BE2C (cell line): ENCODE measurements at regions not wholly inside any gene's neighbourhood (a gene's known extent, or its start where the extent isn't known, plus 50 kb on each side); places are given as distances from the start of the nearest gene placed in this dataset.

Experiments
- DNase-seq: peaks from one replicate; pipeline ENCODE4 v3.0.0-alpha.2; 2020
- H3K27me3 ChIP-seq: fragments of 250-450 bp; sonication (Bioruptor Pico); 2 replicates; pipeline ENCODE4 v1.5.1; 2020; ENCODE audit warnings: mild to moderate bottlenecking
- H3K36me3 ChIP-seq: fragments of 250-450 bp; sonication (Bioruptor Pico); 2 replicates; pipeline ENCODE4 v1.5.1; 2020; ENCODE audit warnings: mild to moderate bottlenecking
- H3K4me1 ChIP-seq: fragments of 250-450 bp; sonication (Bioruptor Pico); 2 replicates; pipeline ENCODE4 v1.5.1; 2020
- H3K4me3 ChIP-seq: 2 replicates; pipeline ENCODE4 v1.5.1; 2011; ENCODE audit warnings: low read depth, low read length
- H3K9me3 ChIP-seq: fragments of 250-450 bp; sonication (Bioruptor Pico); 2 replicates; pipeline ENCODE4 v1.5.1; 2020
- CTCF ChIP-seq: IDR thresholded peaks from 2 replicates; pipeline ENCODE4 v1.5.1; 2012; ENCODE audit warnings: mild to moderate bottlenecking, low read depth, low read length

DNA sequence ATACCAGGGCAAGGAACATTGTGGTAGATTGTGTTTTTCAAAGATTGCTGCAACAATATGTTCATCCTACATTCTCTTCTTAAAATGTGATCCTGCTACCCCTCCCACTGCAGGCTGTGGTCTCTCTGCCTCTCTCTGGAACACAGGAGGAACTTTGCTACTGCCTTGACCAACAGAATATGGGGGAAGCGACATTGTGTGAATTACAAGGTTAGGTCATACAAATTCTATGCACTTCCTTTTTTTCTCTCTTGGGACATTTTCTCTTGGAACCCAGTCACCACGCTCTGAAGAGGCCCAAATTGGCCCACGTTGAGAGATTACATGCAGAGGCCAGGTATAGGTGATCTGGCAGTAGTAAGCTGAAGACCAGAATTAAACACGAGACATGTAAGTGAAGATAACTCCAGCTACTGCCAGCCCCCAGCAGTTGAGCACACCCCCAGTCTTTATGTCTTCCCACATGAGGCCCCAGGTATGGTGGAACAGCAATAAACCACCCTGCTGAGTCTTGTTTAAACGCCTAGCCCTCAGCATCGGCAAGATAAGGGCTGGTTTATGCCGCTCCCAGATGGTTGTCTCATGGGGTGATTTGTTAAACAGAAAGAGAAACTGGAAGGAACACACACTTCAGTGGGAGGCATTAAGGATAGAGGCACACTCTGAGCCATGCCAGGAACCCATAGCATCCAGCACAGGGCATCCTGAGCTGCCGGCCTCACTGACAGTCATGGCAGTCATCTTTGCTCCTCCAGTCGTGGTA lies 59.9 kb downstream of the FAM43A start:
- Histone ChIP-seq H3K4me1 (peaks cover 8% of the 10 kb centered on the region), H3K4me3 (no peak overlapping the region), H3K27me3 (no peaks in the 10 kb centered on the region), H3K9me3 (no peaks in the 10 kb centered on the region), H3K36me3 (no peaks in the 10 kb centered on the region)
- TF ChIP-seq CTCF = no peak
- no peak for DNase-seq

- peaks cover 8% of the 10 kb centered on the region for H3K4me1 ChIP-seq
- no peak for TF ChIP-seq CTCF
- no peaks in the 10 kb centered on the region for H3K36me3 ChIP-seq
- no peak for DNase-seq
- H3K9me3 ChIP-seq = no peaks in the 10 kb centered on the region
- no peaks in the 10 kb centered on the region for H3K27me3 ChIP-seq
- H3K4me3 ChIP-seq = no peak overlapping the region
These were observed 62.5 kb downstream of the FAM43A start for GRCh38 chr3:194748225-194748624.

GRCh38 chr3:194749631-194750490 lies 64.2 kb downstream of the FAM43A start:
- Histone ChIP-seq H3K4me3 (no peak overlapping the region), H3K36me3 (no peaks in the 10 kb centered on the region), H3K9me3 (no peaks in the 10 kb centered on the region), H3K4me1 (peaks cover 5% of the 10 kb centered on the region), H3K27me3 (no peaks in the 10 kb centered on the region)
- TF ChIP-seq CTCF = no peak
- DNase-seq = no peak

DNA sequence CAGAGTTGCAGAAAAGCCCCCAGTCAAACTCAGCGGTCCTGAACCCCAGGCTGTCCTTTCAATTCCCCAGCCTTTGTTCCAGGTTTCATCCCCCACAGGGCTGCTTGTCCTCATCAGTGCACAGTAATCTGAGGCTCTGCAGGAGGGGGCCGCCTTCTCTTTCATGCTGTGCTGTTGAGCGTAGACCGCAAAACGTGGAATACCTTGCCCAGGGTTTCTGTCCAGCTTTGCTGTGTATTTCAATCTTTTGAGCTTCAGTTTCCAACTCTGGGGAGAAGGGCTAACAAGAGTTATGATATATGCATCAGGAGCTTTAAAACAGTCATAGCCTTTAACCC lies 64.8 kb downstream of the FAM43A start:
- no peak for TF ChIP-seq CTCF
- DNase-seq = no peak
- Histone ChIP-seq H3K36me3 (no peaks in the 10 kb centered on the region), H3K27me3 (no peaks in the 10 kb centered on the region), H3K4me3 (no peak overlapping the region), H3K9me3 (no peaks in the 10 kb centered on the region), H3K4me1 (peaks cover 5% of the 10 kb centered on the region)

- Histone ChIP-seq H3K36me3 (no peaks in the 10 kb centered on the region), H3K4me1 (peaks cover 20% of the 10 kb centered on the region), H3K9me3 (no peaks in the 10 kb centered on the region), H3K4me3 (no peak overlapping the region), H3K27me3 (no peaks in the 10 kb centered on the region)
- TF ChIP-seq CTCF = no peak
- DNase-seq = no peak
These were observed 70.2 kb downstream of the FAM43A start for GRCh38 chr3:194755671-194756459.
